Activated naive CD8-positive, alpha-beta T cell treated with anti-CD3 and anti-CD28 coated beads for 36 hours (primary cell): ENCODE measurements at regions not wholly inside any gene's neighbourhood (a gene's known extent, or its start where the extent isn't known, plus 50 kb on each side); places are given as distances from the start of the nearest gene placed in this dataset.
"Not testable (repeated sequence)": the region's sequence is repeated elsewhere in the genome, so short reads cannot be mapped to it uniquely, and the experiment has no call there.

ENCODE experiments used
- DNase-seq: peaks from one replicate; pipeline ENCODE4 v3.0.0; 2021
- H3K27ac Mint-ChIP-seq: one replicate; pipeline ENCODE4 v1.8.0; 2022; ENCODE audit warnings: mild to moderate bottlenecking, moderate library complexity, mixed read lengths
- H3K27me3 Mint-ChIP-seq: one replicate; pipeline ENCODE4 v1.8.0; 2022; ENCODE audit warnings: mild to moderate bottlenecking, mixed read lengths
- H3K36me3 Mint-ChIP-seq: one replicate; pipeline ENCODE4 v1.8.0; 2021; ENCODE audit warnings: mild to moderate bottlenecking, mixed read lengths
- H3K4me1 Mint-ChIP-seq: one replicate; pipeline ENCODE4 v1.8.0; 2021; ENCODE audit warnings: mixed read lengths
- H3K4me3 Mint-ChIP-seq: one replicate; pipeline ENCODE4 v1.8.0; 2022; ENCODE audit warnings: mild to moderate bottlenecking, moderate library complexity, mixed read lengths
- H3K9me3 Mint-ChIP-seq: one replicate; pipeline ENCODE4 v1.8.0; 2022; ENCODE audit warnings: mixed read lengths

DNA sequence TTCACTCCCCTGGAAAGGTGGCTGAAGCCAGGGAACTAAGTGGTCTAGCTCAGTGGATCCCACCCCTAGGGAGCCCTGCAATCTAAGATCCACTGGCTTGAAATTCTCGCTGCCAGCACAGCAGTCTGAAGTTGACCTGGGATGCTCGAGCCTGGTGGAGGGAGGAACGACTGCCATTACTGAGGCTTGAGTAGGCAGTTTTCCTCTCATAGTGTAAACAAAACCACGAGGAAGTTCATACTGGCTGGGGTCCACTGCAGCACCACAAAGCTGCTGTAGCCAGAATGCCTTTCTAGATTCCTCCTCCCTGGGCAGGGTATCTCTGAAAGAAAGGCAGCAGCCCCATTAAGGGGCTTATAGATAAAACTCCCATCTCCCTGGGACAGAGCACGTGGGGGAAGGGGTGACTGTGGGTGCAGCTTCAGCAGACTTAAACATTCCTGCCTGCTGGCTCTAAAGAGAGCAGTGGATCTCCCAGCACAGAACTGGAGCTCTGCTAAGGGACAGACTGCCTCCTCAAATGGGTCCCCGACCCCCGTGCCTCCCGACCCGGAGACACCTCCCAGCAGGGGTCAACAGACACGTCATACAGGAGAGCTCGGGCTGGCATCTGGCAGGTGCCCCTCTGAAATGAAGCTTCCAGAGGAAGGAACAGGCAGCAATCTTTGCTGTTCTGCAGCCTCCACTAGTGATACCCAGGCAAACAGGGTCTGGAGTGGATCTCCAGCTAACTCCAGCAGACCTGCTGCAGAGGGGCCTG, 117.4 kb upstream of the TENT5A start:
- H3K27me3 Mint-ChIP-seq, H3K4me3 Mint-ChIP-seq, H3K4me1 Mint-ChIP-seq, DNase-seq, H3K36me3 Mint-ChIP-seq, H3K27ac Mint-ChIP-seq: not testable (repeated sequence)
- peaks cover 20% of the 10 kb centered on the region for H3K9me3 Mint-ChIP-seq

DNA sequence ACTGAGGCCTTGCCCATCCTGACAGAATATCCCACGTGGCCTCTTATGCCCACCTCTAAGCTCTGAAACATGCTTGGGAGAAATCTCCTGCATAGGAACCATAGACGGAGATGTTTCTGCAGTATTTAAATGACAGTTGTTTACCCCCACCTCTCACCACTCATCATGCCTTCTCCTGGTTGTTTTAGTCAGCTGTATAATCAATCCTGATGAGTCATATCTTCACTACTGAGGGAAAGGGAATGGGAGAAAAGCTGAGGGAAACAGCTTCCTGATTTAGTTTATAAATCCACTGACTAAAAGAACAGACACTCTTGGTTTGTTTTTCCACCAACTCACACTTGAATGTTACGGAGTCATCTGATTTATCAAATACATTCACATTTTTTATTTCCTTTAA, 113.2 kb upstream of the TENT5A start:
- H3K36me3 Mint-ChIP-seq = no peaks in the 10 kb centered on the region
- H3K4me3 Mint-ChIP-seq = no peak overlapping the region
- no peak for DNase-seq
- H3K27me3 Mint-ChIP-seq = peaks cover 8% of the 10 kb centered on the region
- no peaks in the 10 kb centered on the region for H3K4me1 Mint-ChIP-seq
- H3K9me3 Mint-ChIP-seq = peaks cover under 1% of the 10 kb centered on the region
- H3K27ac Mint-ChIP-seq = no peak overlapping the region

- Mint-ChIP-seq H3K4me1 (no peaks in the 10 kb centered on the region), H3K9me3 (no peaks in the 10 kb centered on the region), H3K27me3 (peaks cover 8% of the 10 kb centered on the region), H3K36me3 (no peaks in the 10 kb centered on the region), H3K27ac (no peak overlapping the region), H3K4me3 (no peak overlapping the region)
- DNase-seq = no peak
Measured at GRCh38 chr6:81864124-81864523, 111.6 kb upstream of the TENT5A start.

- no peaks in the 10 kb centered on the region for H3K4me1 Mint-ChIP-seq
- H3K4me3 Mint-ChIP-seq = no peak overlapping the region
- peaks cover 8% of the 10 kb centered on the region for H3K27me3 Mint-ChIP-seq
- H3K36me3 Mint-ChIP-seq = no peaks in the 10 kb centered on the region
- DNase-seq = no peak
- H3K27ac Mint-ChIP-seq = no peak overlapping the region
- H3K9me3 Mint-ChIP-seq = no peaks in the 10 kb centered on the region
Measured at GRCh38 chr6:81863123-81863522, 110.6 kb upstream of the TENT5A start.

GRCh38 chr6:81861281-81861680, 108.8 kb upstream of the TENT5A start:
- Mint-ChIP-seq H3K36me3 (no peaks in the 10 kb centered on the region), H3K9me3 (no peaks in the 10 kb centered on the region), H3K27me3 (peaks cover 6% of the 10 kb centered on the region), H3K4me1 (no peaks in the 10 kb centered on the region), H3K4me3 (no peak overlapping the region), H3K27ac (no peak overlapping the region)
- DNase-seq = no peak

DNA sequence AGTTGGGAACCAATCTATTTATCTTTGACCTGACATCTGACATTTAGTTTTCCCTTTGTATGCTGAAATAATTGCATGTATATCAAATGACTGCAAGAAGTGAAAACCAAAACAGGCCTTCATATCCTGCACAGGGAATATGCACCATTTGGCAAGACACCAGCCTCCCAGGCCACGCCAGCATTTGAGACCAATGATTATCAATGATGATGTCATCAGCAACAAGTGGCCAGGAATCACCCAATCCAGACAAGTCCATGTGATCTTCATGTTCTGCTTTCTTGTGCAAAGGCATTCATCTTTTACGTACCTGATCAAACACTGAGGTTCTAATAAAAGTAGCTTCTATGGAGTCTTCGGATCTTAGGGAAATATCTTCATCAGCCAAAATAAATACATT, 107.4 kb upstream of the TENT5A start:
- H3K27ac Mint-ChIP-seq = no peak overlapping the region
- no peaks in the 10 kb centered on the region for H3K9me3 Mint-ChIP-seq
- no peaks in the 10 kb centered on the region for H3K27me3 Mint-ChIP-seq
- no peak overlapping the region for H3K4me3 Mint-ChIP-seq
- no peaks in the 10 kb centered on the region for H3K36me3 Mint-ChIP-seq
- no peaks in the 10 kb centered on the region for H3K4me1 Mint-ChIP-seq
- DNase-seq = no peak

GRCh38 chr6:81857812-81858211, 105.3 kb upstream of the TENT5A start:
- no peaks in the 10 kb centered on the region for H3K9me3 Mint-ChIP-seq
- no peaks in the 10 kb centered on the region for H3K4me1 Mint-ChIP-seq
- DNase-seq = no peak
- no peaks in the 10 kb centered on the region for H3K36me3 Mint-ChIP-seq
- no peak overlapping the region for H3K27ac Mint-ChIP-seq
- no peaks in the 10 kb centered on the region for H3K27me3 Mint-ChIP-seq
- no peak overlapping the region for H3K4me3 Mint-ChIP-seq

- Mint-ChIP-seq H3K4me3 (no peak overlapping the region), H3K27me3 (no peaks in the 10 kb centered on the region), H3K9me3 (no peaks in the 10 kb centered on the region), H3K4me1 (no peaks in the 10 kb centered on the region), H3K27ac (no peak overlapping the region), H3K36me3 (no peaks in the 10 kb centered on the region)
- DNase-seq = no peak
Measured at GRCh38 chr6:81856872-81857271, 104.4 kb upstream of the TENT5A start.

DNA sequence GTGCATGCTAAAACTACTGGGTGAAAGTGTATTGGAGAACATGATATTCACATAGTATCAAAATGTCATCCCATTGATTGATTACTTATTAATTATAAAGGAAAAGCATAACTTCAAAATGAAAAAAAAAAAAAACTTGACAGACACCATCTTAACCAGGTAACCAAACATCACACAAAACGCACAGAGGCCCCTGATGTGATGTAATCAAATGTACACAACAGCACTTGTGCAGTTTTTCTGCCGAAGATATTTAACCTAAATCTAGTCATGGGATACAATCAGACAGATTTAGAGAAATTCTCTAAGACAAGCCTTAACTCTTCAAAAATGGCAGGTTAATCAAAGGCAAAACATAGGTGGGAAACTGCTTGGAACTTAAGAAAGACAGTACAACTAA, 102.0 kb upstream of the TENT5A start:
- Mint-ChIP-seq H3K27me3 (no peaks in the 10 kb centered on the region), H3K27ac (no peak overlapping the region), H3K4me3 (no peak overlapping the region), H3K9me3 (no peaks in the 10 kb centered on the region), H3K4me1 (no peaks in the 10 kb centered on the region), H3K36me3 (no peaks in the 10 kb centered on the region)
- no peak for DNase-seq

- no peak for DNase-seq
- no peaks in the 10 kb centered on the region for H3K36me3 Mint-ChIP-seq
- no peak overlapping the region for H3K27ac Mint-ChIP-seq
- H3K9me3 Mint-ChIP-seq = no peaks in the 10 kb centered on the region
- H3K4me1 Mint-ChIP-seq = no peaks in the 10 kb centered on the region
- no peaks in the 10 kb centered on the region for H3K27me3 Mint-ChIP-seq
- no peak overlapping the region for H3K4me3 Mint-ChIP-seq
Measured at GRCh38 chr6:81853975-81854374, 101.5 kb upstream of the TENT5A start.

GRCh38 chr6:81849248-81849647, 96.8 kb upstream of the TENT5A start:
- Mint-ChIP-seq H3K4me1 (no peaks in the 10 kb centered on the region), H3K9me3 (no peaks in the 10 kb centered on the region), H3K36me3 (no peaks in the 10 kb centered on the region), H3K27ac (no peak overlapping the region), H3K27me3 (no peaks in the 10 kb centered on the region), H3K4me3 (no peak overlapping the region)
- no peak for DNase-seq

GRCh38 chr6:81847866-81848265, 95.4 kb upstream of the TENT5A start:
- Mint-ChIP-seq H3K9me3 (no peaks in the 10 kb centered on the region), H3K4me3 (no peak overlapping the region), H3K27me3 (no peaks in the 10 kb centered on the region), H3K4me1 (no peaks in the 10 kb centered on the region), H3K36me3 (no peaks in the 10 kb centered on the region), H3K27ac (no peak overlapping the region)
- no peak for DNase-seq

DNA sequence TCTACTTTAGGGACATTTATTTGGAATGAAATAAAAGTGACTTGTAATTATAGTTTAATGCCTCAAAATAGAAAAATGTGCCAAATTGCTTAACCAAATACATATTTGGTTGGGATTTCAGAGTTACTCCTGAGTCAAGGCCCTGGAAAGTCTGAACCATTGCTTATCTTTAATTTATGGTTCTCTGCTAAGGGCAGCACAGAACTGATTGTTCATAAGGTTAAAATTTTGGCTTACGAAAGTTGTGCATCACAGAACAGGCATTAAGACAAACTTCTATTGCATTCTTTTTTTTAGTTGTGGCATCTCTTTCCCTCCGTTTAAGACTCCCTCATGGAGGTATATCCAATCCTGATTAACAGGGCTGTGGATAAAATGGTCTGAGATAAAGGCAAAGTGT, 92.2 kb upstream of the TENT5A start:
- no peak for DNase-seq
- no peaks in the 10 kb centered on the region for H3K36me3 Mint-ChIP-seq
- H3K4me3 Mint-ChIP-seq = no peak overlapping the region
- no peaks in the 10 kb centered on the region for H3K4me1 Mint-ChIP-seq
- H3K27ac Mint-ChIP-seq = no peak overlapping the region
- H3K9me3 Mint-ChIP-seq = no peaks in the 10 kb centered on the region
- H3K27me3 Mint-ChIP-seq = no peaks in the 10 kb centered on the region

DNA sequence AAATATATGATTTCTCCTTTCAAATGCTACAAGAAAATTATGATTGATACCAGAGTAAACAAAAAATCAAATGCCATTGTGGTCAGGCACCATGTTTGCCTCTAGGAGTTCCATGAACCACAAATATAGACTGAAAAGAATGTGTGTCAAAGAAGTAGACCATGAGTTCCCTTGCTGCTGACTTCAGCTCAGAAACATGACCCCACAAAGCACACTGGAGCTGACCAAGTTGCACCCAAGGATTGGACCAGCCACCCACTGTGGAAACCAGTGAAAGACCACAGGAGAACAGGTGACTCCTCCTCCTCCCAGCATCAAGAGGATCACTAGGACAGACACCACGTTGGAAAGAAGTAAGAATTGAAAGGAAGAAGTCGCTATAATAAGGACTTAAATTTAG, 90.8 kb upstream of the TENT5A start:
- DNase-seq = no peak
- Mint-ChIP-seq H3K27ac (no peak overlapping the region), H3K27me3 (peaks cover 3% of the 10 kb centered on the region), H3K4me1 (no peaks in the 10 kb centered on the region), H3K9me3 (no peaks in the 10 kb centered on the region), H3K4me3 (no peak overlapping the region), H3K36me3 (no peaks in the 10 kb centered on the region)

GRCh38 chr6:81842254-81842653, 89.8 kb upstream of the TENT5A start:
- no peak for DNase-seq
- Mint-ChIP-seq H3K27me3 (peaks cover 3% of the 10 kb centered on the region), H3K4me3 (no peak overlapping the region), H3K36me3 (no peaks in the 10 kb centered on the region), H3K9me3 (no peaks in the 10 kb centered on the region), H3K4me1 (no peaks in the 10 kb centered on the region), H3K27ac (no peak overlapping the region)

- no peak for DNase-seq
- H3K27ac Mint-ChIP-seq = no peak overlapping the region
- no peaks in the 10 kb centered on the region for H3K36me3 Mint-ChIP-seq
- H3K4me1 Mint-ChIP-seq = no peaks in the 10 kb centered on the region
- no peak overlapping the region for H3K4me3 Mint-ChIP-seq
- H3K9me3 Mint-ChIP-seq = peaks cover 2% of the 10 kb centered on the region
- peaks cover 3% of the 10 kb centered on the region for H3K27me3 Mint-ChIP-seq
Measured at GRCh38 chr6:81838724-81839426, 86.4 kb upstream of the TENT5A start.
